ENCODE measurements at regions not wholly inside any gene's neighbourhood (a gene's known extent, or its start where the extent isn't known, plus 50 kb on each side); places are given as distances from the start of the nearest gene placed in this dataset.
"Not testable (repeated sequence)": the region's sequence is repeated elsewhere in the genome, so short reads cannot be mapped to it uniquely, and the experiment has no call there.

- DNase-seq: no peak
Measured at GRCh38 chr1:224061436-224061835, 52.5 kb upstream of the FBXO28 start.

GRCh38 chr1:224059897-224060427, 53.9 kb upstream of the FBXO28 start:
- DNase-seq: no peak

- no peak for DNase-seq
Measured at GRCh38 chr1:224058303-224058702, 55.6 kb upstream of the FBXO28 start.

- no peak for DNase-seq
Measured at GRCh38 chr1:224057461-224058199, 56.3 kb upstream of the FBXO28 start.

DNA sequence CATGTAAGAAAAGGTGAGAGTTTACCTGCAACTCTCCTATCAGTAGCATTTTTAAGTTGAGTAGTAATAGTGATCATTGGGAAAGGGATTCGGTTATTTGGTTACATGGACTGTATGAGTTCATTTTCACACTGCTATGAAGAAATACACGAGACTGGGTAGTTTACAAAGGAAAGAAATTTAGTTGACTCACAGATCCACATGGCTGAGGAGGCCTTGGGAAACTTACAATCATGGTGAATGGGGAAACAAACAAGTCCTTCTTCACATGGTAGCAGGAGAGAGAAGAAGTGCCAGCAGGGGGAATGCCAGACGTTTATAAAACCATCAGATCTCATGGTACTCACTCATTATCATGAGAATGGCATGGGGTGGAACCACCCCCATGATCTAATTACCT, 59.3 kb upstream of the FBXO28 start:
- no peak for DNase-seq

DNA sequence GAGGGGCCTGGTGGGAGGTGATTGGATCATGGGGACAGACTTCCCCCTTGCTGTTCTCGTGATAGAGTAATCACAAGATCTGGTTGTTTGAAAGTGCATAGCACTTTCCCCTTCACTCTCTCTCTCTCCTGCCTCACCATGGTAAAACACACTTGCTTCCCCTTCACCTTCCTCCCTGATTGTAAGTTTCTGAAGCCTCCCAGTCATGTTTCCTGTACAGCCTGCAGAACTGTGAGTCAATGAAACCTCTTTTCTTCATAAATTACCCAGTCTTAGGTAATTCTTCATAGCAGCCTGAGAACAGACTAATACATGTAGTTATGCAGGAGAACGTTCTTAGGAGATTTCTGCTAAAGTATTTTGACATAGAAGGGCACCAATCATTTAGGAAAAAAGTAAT, 59.9 kb upstream of the FBXO28 start:
- no peak for DNase-seq

GRCh38 chr1:224053456-224053855, 60.5 kb upstream of the FBXO28 start:
- DNase-seq: no peak

DNA sequence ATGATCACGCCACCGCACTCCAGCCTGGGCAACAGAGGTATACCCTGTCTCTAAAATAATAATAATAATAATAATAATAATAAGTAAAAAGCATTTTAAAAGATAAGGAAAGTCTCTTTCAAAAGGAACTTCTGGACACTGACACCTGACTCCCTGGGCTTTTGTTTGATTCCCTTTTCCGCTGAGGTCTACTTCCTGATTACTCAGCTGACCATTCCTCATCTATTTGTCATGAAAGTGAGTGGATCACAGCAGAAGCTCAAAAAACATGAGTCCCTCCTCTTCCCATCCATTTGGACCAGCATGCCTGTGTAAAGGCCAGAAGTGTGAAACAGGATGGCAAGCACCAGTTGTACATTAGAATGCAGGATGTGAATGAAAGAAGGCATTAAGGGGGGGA, 61.1 kb upstream of the FBXO28 start:
- DNase-seq: no peak

GRCh38 chr1:224051782-224052181, 62.1 kb upstream of the FBXO28 start:
- not testable (repeated sequence) for DNase-seq

DNA sequence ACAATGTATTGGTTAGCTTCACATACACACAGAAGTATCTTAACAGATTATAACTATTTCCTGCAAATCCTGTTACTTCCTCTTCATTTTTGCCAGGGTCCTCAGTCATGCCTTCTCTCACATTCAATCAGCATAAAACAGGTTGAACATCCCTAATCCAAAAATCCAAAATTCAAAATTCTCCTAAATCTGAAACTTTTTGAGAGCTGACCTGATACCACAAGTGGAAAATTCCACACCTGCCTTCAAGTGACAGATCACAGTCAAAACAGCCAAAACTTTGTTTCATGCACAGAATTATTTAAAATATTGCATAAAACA, 62.9 kb upstream of the FBXO28 start:
- no peak for DNase-seq

GRCh38 chr1:224047538-224047937, 66.4 kb upstream of the FBXO28 start:
- no peak for DNase-seq

GRCh38 chr1:224045556-224045955, 68.4 kb upstream of the FBXO28 start:
- DNase-seq: no peak

GRCh38 chr1:224044420-224044819, 69.5 kb upstream of the FBXO28 start:
- DNase-seq: no peak

DNA sequence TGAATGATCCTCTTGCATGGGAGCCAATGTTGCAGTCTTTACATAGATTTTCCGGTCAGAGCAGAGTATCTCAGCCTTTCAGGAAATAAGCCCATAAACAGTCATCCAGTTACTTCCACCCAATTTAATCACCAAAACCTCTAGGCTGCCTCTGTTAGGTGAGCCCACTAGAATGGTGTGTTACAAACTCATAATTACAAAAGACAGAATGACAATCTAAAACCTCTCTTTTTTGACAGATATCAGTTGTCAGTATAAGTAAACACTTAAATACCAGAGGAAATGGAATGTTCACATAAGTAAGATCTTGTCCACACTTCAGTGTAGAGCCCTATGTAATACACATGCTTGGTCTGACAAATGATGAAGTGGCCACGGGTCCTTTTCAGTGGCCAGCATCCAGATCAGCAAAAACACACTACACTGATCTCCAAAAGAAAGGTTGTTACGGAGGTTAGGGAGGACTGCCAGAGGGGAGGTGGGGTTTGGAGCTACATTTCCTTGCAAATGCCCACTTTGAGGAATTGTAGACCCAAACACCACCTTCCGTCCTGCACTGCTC, 71.3 kb upstream of the FBXO28 start:
- no peak for DNase-seq

DNA sequence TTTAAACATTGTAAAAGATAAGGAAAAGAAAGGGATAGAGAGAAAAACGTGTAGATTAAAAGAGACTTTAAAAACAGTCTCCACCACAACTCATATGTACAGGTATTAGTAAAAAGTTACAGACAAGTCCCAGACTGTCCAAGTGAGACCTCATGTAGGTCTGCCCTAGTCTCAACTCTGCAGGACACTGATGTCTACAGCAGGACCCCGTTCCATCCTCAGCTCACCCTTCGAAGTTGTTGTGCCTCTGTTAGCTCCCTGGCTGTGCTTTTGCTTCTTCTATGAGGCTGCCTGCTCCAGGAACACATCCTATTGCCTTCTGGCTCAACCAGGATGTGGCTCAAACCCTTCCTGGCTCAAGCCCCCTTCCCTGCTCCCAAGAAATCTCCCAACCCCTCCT, 72.9 kb upstream of the FBXO28 start:
- DNase-seq: no peak

DNA sequence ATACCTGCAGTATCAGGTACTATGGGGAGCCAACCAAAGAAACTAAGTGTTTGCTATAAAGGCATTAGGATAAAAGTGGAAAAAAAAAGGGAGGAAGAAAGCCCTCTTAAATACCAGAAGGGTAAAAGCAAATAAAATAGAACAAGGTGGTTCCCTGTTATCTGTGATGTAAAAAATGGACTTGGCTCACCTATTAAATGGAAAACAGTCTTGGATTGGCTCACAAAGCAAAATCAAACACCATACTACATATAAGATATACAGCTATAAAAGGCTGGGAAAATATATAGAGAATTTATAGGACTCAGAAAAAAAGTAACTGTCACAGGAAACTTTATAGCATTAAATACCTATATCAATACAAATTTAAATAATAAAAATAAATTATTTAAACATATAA, 73.5 kb upstream of the FBXO28 start:
- not testable (repeated sequence) for DNase-seq

GRCh38 chr1:224040006-224040405, 73.9 kb upstream of the FBXO28 start:
- not testable (repeated sequence) for DNase-seq

- DNase-seq: not testable (repeated sequence)
Measured at GRCh38 chr1:224038832-224039231, 75.1 kb upstream of the FBXO28 start.

- DNase-seq: not testable (repeated sequence)
Measured at GRCh38 chr1:224037362-224037761, 76.5 kb upstream of the FBXO28 start.

- not testable (repeated sequence) for DNase-seq
Measured at GRCh38 chr1:224032608-224033276, 81.2 kb upstream of the FBXO28 start.

GRCh38 chr1:224031986-224032385, 81.9 kb upstream of the FBXO28 start:
- DNase-seq: not testable (repeated sequence)

- not testable (repeated sequence) for DNase-seq
Measured at GRCh38 chr1:224030257-224030656, 83.7 kb upstream of the FBXO28 start.

- DNase-seq: not testable (repeated sequence)
Measured at GRCh38 chr1:224029286-224030025, 84.5 kb upstream of the FBXO28 start.
